Lower leg skin (tissue), 4 donors: ENCODE measurements at regions not wholly inside any gene's neighbourhood (a gene's known extent, or its start where the extent isn't known, plus 50 kb on each side); places are given as distances from the start of the nearest gene placed in this dataset.

Experiments used
- DNase-seq, 2 donors: peaks; one replicate each; pipeline ENCODE4 v3.0.0-alpha.2; 2019; ENCODE audit warnings: low spot score in 2 of 2
- H3K4me3 ChIP-seq: fragments of 200-600 bp; sonication (generic); 2 replicates; pipeline ENCODE4 v1.5.1; 2017; ENCODE audit warnings: mild to moderate bottlenecking, low read depth; ENCODE audit not compliant: poor library complexity, severe bottlenecking
- POLR2A ChIP-seq, 2 donors: fragments of 450-650 bp; IDR thresholded peaks; one replicate each; pipeline ENCODE4 v1.6.1; 2016 to 2017; ENCODE audit warnings: antibody characterized with exemption in 2 of 2, mild to moderate bottlenecking in 1 of 2, moderate library complexity in 1 of 2
- WGBS, 2 donors: methylation state at CpG; one replicate each; pipeline ENCODE4 v1.1.5; 2018; 5-methylcytosine and 5-hydroxymethylcytosine counted together
- intact Hi-C: fragments of 100-400 bp; cut with DNase I; formaldehyde crosslinking; loops from one replicate; pipeline ENCODE4 v1.15.0; 2023; ENCODE audit warnings: low total_unique reads
- TF ChIP-seq, protein P1 (sequence below), 3 donors: fragments of 450-650 bp; IDR thresholded peaks; one replicate each; pipeline ENCODE4 v1.5.1; 2016; ENCODE audit warnings: antibody characterized with exemption in 3 of 3, mild to moderate bottlenecking in 3 of 3, moderate library complexity in 2 of 3

GRCh38 chr22:49033616-49034015 is 794.1 kb downstream of the BRD1 start:
- no peak for DNase-seq
- WGBS, 2 donors = 79 to 87% methylated on average over 9 of the region's 9 CpGs
- intact Hi-C loops = no loop called here

DNA sequence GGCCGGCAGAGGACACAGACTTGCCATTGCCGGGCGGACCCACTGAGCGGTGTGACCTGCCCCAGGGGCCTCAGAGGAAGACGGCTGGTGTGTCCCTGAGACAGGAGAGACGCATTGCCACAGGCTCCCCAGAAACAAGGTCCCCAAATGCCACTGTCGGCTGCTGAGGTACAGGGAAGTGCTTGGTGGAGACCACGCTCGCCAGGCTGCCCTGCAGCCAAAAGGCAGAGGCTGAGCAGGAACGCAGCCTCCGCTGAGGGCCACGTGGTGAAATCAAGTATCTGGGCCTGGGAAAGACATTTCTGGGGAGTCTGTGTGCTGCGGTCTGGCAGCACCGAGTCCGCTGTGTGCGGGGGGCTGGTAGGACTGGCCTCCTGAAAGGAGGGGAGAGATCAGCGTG is 794.9 kb downstream of the BRD1 start:
- 71 to 78% methylated on average over 17 of the region's 17 CpGs for WGBS, 2 donors
- TF ChIP-seq, protein P1, sequence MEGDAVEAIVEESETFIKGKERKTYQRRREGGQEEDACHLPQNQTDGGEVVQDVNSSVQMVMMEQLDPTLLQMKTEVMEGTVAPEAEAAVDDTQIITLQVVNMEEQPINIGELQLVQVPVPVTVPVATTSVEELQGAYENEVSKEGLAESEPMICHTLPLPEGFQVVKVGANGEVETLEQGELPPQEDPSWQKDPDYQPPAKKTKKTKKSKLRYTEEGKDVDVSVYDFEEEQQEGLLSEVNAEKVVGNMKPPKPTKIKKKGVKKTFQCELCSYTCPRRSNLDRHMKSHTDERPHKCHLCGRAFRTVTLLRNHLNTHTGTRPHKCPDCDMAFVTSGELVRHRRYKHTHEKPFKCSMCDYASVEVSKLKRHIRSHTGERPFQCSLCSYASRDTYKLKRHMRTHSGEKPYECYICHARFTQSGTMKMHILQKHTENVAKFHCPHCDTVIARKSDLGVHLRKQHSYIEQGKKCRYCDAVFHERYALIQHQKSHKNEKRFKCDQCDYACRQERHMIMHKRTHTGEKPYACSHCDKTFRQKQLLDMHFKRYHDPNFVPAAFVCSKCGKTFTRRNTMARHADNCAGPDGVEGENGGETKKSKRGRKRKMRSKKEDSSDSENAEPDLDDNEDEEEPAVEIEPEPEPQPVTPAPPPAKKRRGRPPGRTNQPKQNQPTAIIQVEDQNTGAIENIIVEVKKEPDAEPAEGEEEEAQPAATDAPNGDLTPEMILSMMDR (IDR thresholded peaks at IDR 0.05) = no peak
- no peak for TF ChIP-seq POLR2A (IDR thresholded peaks at IDR 0.05)
- no peak overlapping the region for H3K4me3 ChIP-seq
- DNase-seq = no peak
- intact Hi-C loops = no loop called here

More at GRCh38 chr22:49033616-49034015, 794.1 kb downstream of the BRD1 start:
- TF ChIP-seq, protein P1 (IDR thresholded peaks at IDR 0.05) = no peak
- no peak for TF ChIP-seq POLR2A (IDR thresholded peaks at IDR 0.05)
- H3K4me3 ChIP-seq = no peak overlapping the region

DNA sequence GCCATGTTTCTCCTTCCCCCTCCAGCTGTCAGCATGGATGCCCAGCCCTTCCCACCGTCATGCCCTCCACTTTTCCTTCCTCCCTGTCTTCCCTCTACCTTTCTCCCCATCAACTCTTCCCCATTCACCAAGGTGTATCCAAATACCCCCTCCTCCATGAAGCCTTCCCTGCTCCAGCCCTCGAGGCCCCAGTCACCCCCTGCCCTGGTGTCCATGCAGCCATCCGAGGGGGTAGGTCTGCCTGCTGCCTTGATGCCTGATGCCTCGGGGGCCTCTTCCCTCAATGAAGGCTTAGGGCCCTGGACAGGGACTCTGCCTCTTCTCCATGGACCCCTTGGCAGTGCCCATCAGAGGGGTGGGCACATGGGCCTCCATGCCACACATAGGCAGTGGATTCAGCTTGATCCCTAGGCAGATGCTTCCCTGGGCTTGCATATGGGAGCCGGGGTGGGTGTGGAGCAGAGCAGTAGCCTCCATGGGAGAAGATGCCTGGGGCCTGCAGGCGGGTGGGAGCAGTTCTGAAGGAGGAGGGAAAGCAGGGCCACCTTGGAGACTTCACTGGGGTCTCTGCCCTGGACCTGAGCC is 795.8 kb downstream of the BRD1 start:
- WGBS, 2 donors = 50 to 61% methylated on average over 6 of the region's 6 CpGs
- intact Hi-C loops = no loop called here

DNA sequence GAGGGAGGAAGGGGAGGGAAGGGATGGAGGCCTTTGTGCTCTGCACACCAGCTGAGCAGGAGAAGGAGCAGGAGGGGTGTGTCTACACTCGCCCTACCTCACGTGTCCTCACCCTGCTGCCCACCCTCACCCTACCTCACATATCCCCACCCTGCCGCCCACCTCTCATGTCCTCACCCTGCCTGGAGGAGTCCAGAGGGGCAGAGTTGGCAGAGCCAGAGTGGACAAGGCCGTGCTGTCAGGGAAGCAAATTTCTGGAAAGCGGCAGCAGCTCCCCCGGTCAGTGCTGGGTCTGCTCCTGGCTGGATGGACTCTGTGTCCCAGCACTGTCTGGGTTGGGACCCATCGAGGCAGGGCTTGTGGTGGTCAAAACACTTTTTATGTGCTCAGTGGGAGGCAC is 799.6 kb downstream of the BRD1 start:
- 81 to 90% methylated on average over 6 to 7 of the region's 7 CpGs for WGBS, 2 donors

More for the DNA sequence above, 795.8 kb downstream of the BRD1 start:
- no peak overlapping the region for H3K4me3 ChIP-seq
- DNase-seq = no peak
- TF ChIP-seq, protein P1 (IDR thresholded peaks at IDR 0.05) = no peak
- no peak for TF ChIP-seq POLR2A (IDR thresholded peaks at IDR 0.05)

GRCh38 chr22:49027368-49027670 is 800.4 kb downstream of the BRD1 start:
- no peak overlapping the region for H3K4me3 ChIP-seq
- DNase-seq = no peak
- WGBS, 2 donors = 68 to 78% methylated on average over 9 of the region's 9 CpGs
- TF ChIP-seq, protein P1 (IDR thresholded peaks at IDR 0.05) = no peak
- TF ChIP-seq POLR2A (IDR thresholded peaks at IDR 0.05) = no peak
- intact Hi-C loops = no loop called here

More for the DNA sequence above, 799.6 kb downstream of the BRD1 start:
- intact Hi-C loops = no loop called here
- TF ChIP-seq, protein P1 (IDR thresholded peaks at IDR 0.05) = no peak
- no peak for TF ChIP-seq POLR2A (IDR thresholded peaks at IDR 0.05)
- DNase-seq = no peak
- no peak overlapping the region for H3K4me3 ChIP-seq
